Keratinocyte (primary cell): ENCODE measurements at regions not wholly inside any gene's neighbourhood (a gene's known extent, or its start where the extent isn't known, plus 50 kb on each side); places are given as distances from the start of the nearest gene placed in this dataset.

Source experiments
- DNase-seq: peaks from one replicate; pipeline ENCODE4 v3.0.0-alpha.2; 2011; ENCODE audit warnings: low read depth, missing footprints, low spot score
- FAIRE-seq: peaks from 2 replicates; lab custom pipeline; 2011; peaks lifted over from hg19 to GRCh38; lab: Jason Lieb, UNC
- H2AFZ ChIP-seq: 2 replicates; pipeline ENCODE4 v1.6.0; 2012; ENCODE audit warnings: low read length, control low read depth, inconsistent platforms; ENCODE audit not compliant: control insufficient read depth
- H3K27ac ChIP-seq: 2 replicates; pipeline ENCODE4 v1.5.1; 2011; ENCODE audit warnings: low read length; ENCODE audit not compliant: control insufficient read depth, insufficient read depth
- H3K27me3 ChIP-seq: 3 replicates; pipeline ENCODE4 v1.6.0; 2011; ENCODE audit warnings: low read length; ENCODE audit not compliant: control insufficient read depth, insufficient read depth; ENCODE audit errors: extremely low read depth
- H3K36me3 ChIP-seq, 2 experiments: 2 replicates in 1 of 2; 3 replicates in 1 of 2; pipeline ENCODE4 v1.5.1; 2011; ENCODE audit warnings: low read length in 2 of 2, mild to moderate bottlenecking in 1 of 2; ENCODE audit not compliant: control insufficient read depth in 2 of 2, insufficient read depth in 2 of 2; ENCODE audit errors: extremely low read depth in 1 of 2
- H3K4me1 ChIP-seq: 3 replicates; pipeline ENCODE4 v1.5.1; 2011; ENCODE audit warnings: low read length; ENCODE audit not compliant: control insufficient read depth, insufficient read depth; ENCODE audit errors: extremely low read depth
- H3K4me2 ChIP-seq: 3 replicates; pipeline ENCODE4 v1.6.0; 2011; ENCODE audit warnings: low read depth, low read length; ENCODE audit not compliant: control insufficient read depth, insufficient read depth; ENCODE audit errors: extremely low read depth
- H3K4me3 ChIP-seq, 3 experiments: fragments of 200-600 bp in 1 of 3; sonication (generic) in 1 of 3; 2 replicates in 2 of 3; 3 replicates in 1 of 3; pipeline ENCODE4 v1.5.1; 2011 to 2016; ENCODE audit warnings: low read length in 3 of 3, mild to moderate bottlenecking in 3 of 3, control low read depth in 2 of 3, inconsistent platforms in 1 of 3, low read depth in 1 of 3, mixed read lengths in 1 of 3, mixed run types in 1 of 3, moderate library complexity in 1 of 3; ENCODE audit not compliant: control insufficient read depth in 2 of 3, insufficient read depth in 2 of 3; ENCODE audit errors: extremely low read depth in 1 of 3
- H3K79me2 ChIP-seq: 2 replicates; pipeline ENCODE4 v1.6.0; 2012; ENCODE audit warnings: low read length; ENCODE audit not compliant: control insufficient read depth, insufficient read depth
- H3K9ac ChIP-seq: 3 replicates; pipeline ENCODE4 v1.6.0; 2011; ENCODE audit warnings: low read length; ENCODE audit not compliant: control insufficient read depth, insufficient read depth; ENCODE audit errors: extremely low read depth
- H3K9me1 ChIP-seq: 3 replicates; pipeline ENCODE4 v1.6.0; 2011; ENCODE audit warnings: low read length; ENCODE audit not compliant: control insufficient read depth, insufficient read depth; ENCODE audit errors: extremely low read depth
- H3K9me3 ChIP-seq: 2 replicates; pipeline ENCODE4 v1.5.1; 2012; ENCODE audit warnings: low read depth, low read length; ENCODE audit not compliant: control insufficient read depth
- H4K20me1 ChIP-seq: 3 replicates; pipeline ENCODE4 v1.6.0; 2011; ENCODE audit warnings: low read length; ENCODE audit not compliant: control insufficient read depth, insufficient read depth; ENCODE audit errors: extremely low read depth
- EZH2 ChIP-seq: IDR thresholded peaks from one replicate; pipeline ENCODE4 v1.6.1; 2012; ENCODE audit warnings: inconsistent platforms, mild to moderate bottlenecking, low read length, moderate library complexity
- dilution Hi-C: fragments of 300-500 bp; cut with MboI; formaldehyde crosslinking; loops from one replicate; pipeline ENCODE4 v1.7.0; 2020; ENCODE audit warnings: low sequenced_read_pairs; ENCODE audit not compliant: extremely low pct_ligation_motif_present
- TF ChIP-seq, protein P1 (sequence below), 3 experiments: IDR thresholded peaks in 1 of 3; conservative IDR thresholded peaks in 1 of 3; optimal IDR thresholded peaks in 1 of 3; 2 replicates in 2 of 3; 3 replicates in 1 of 3; pipeline versions ENCODE3 to v1.5.1; 2011; ENCODE audit warnings: low read length in 3 of 3, mild to moderate bottlenecking in 3 of 3, moderate library complexity in 2 of 3, control low read depth in 1 of 3, inconsistent platforms in 1 of 3; ENCODE audit not compliant: insufficient read depth in 2 of 3; ENCODE audit errors: extremely low read depth in 1 of 3

- no peaks in the 10 kb centered on the region for H3K4me1 ChIP-seq
- no peaks in the 10 kb centered on the region for H3K9me3 ChIP-seq
- H3K36me3 ChIP-seq, result no peaks in the 10 kb centered on the region
- no peaks in the 10 kb centered on the region for H4K20me1 ChIP-seq
- H3K27me3 ChIP-seq, result no peaks in the 10 kb centered on the region
- TF ChIP-seq, protein P1, sequence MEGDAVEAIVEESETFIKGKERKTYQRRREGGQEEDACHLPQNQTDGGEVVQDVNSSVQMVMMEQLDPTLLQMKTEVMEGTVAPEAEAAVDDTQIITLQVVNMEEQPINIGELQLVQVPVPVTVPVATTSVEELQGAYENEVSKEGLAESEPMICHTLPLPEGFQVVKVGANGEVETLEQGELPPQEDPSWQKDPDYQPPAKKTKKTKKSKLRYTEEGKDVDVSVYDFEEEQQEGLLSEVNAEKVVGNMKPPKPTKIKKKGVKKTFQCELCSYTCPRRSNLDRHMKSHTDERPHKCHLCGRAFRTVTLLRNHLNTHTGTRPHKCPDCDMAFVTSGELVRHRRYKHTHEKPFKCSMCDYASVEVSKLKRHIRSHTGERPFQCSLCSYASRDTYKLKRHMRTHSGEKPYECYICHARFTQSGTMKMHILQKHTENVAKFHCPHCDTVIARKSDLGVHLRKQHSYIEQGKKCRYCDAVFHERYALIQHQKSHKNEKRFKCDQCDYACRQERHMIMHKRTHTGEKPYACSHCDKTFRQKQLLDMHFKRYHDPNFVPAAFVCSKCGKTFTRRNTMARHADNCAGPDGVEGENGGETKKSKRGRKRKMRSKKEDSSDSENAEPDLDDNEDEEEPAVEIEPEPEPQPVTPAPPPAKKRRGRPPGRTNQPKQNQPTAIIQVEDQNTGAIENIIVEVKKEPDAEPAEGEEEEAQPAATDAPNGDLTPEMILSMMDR (optimal IDR thresholded peaks at IDR 0.05 in 1 of 3, IDR thresholded peaks at IDR 0.05 in 1 of 3, conservative IDR thresholded peaks at IDR 0.05 in 1 of 3; ENCODE audit: extremely low read depth in 1 of 3, insufficient read depth in 2 of 3, low read length in 3 of 3), result no peak
- no peak for TF ChIP-seq EZH2
- H3K4me2 ChIP-seq, result no peak overlapping the region
- H3K9ac ChIP-seq, result no peak overlapping the region
- dilution Hi-C loops, result no loop called here
- no peaks in the 10 kb centered on the region for H3K9me1 ChIP-seq
- no peak overlapping the region for H3K27ac ChIP-seq
- FAIRE-seq (no peak), DNase-seq (no peak)
- H2AFZ ChIP-seq, result no peak overlapping the region
- H3K4me3 ChIP-seq, result no peak overlapping the region
- H3K79me2 ChIP-seq, result no peaks in the 10 kb centered on the region
Observed at GRCh38 chr13:105050686-105051085, 1484.8 kb downstream of the EFNB2 start.

GRCh38 chr13:105048677-105049076 lies 1486.8 kb downstream of the EFNB2 start:
- TF ChIP-seq EZH2, result no peak
- Histone ChIP-seq H3K27ac (no peak overlapping the region), H3K4me2 (no peak overlapping the region), H3K9ac (no peak overlapping the region), H2AFZ (no peak overlapping the region), H3K79me2 (no peaks in the 10 kb centered on the region), H4K20me1 (no peaks in the 10 kb centered on the region), H3K9me3 (no peaks in the 10 kb centered on the region), H3K9me1 (no peaks in the 10 kb centered on the region), H3K4me3 (no peak overlapping the region), H3K4me1 (no peaks in the 10 kb centered on the region), H3K36me3 (no peaks in the 10 kb centered on the region), H3K27me3 (no peaks in the 10 kb centered on the region)
- dilution Hi-C loops, result no loop called here
- FAIRE-seq (no peak), DNase-seq (no peak)

GRCh38 chr13:105047676-105048295 lies 1487.7 kb downstream of the EFNB2 start:
- dilution Hi-C loops, result no loop called here
- DNase-seq (no peak), FAIRE-seq (no peak)
- Histone ChIP-seq H3K36me3 (no peaks in the 10 kb centered on the region), H3K27ac (no peak overlapping the region), H3K79me2 (no peaks in the 10 kb centered on the region), H3K27me3 (no peaks in the 10 kb centered on the region), H3K9ac (no peak overlapping the region), H3K4me3 (no peak overlapping the region), H3K4me2 (no peak overlapping the region), H4K20me1 (no peaks in the 10 kb centered on the region), H3K9me1 (no peaks in the 10 kb centered on the region), H2AFZ (no peak overlapping the region), H3K4me1 (no peaks in the 10 kb centered on the region), H3K9me3 (no peaks in the 10 kb centered on the region)
- no peak for TF ChIP-seq EZH2
- TF ChIP-seq, protein P1 (optimal IDR thresholded peaks at IDR 0.05 in 1 of 3, IDR thresholded peaks at IDR 0.05 in 1 of 3, conservative IDR thresholded peaks at IDR 0.05 in 1 of 3; ENCODE audit: extremely low read depth in 1 of 3, insufficient read depth in 2 of 3, low read length in 3 of 3), result no peak
